Right ventricle myocardium superior (tissue), 1 donor: ENCODE measurements at regions not wholly inside any gene's neighbourhood (a gene's known extent, or its start where the extent isn't known, plus 50 kb on each side); places are given as distances from the start of the nearest gene placed in this dataset.

Experiments used
- ATAC-seq: fragments of 200-7000 bp; cut with Tn5 transposase; one replicate; pipeline ENCODE4 v1.9.1; 2020; ENCODE audit warnings: mild to moderate bottlenecking; ENCODE audit not compliant: poor library complexity
- DNase-seq: peaks from one replicate; pipeline ENCODE4 v3.0.0-alpha.2; 2020
- intact Hi-C: fragments of 100-400 bp; cut with DNase I; formaldehyde crosslinking; loops from one replicate; pipeline ENCODE4 v1.11.2; 2022
- donor health status: DM: no; HTN: yes; CAD: no; lungs with severe emphysema.

DNA sequence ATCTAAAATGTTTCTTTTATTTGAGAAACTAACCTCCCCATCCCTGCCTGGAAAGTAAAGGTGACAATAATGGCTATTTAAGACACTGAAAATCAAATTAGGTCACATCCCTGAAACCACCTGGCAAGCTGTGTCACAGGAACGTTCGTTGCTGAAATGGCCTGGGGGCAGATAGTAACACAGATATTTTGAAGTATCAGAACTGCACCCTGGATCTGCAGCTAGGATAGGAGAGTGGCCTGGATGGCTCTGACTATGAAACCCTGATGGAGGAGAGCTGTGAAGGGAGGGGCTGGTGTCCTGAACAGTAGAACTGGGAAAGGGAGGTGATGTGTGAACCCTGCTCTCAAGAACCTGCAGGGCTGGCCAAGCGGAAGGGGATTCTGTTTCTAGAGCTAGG lies 648.3 kb upstream of the CFAP20DC start:
- ATAC-seq: no peak
- intact Hi-C loops: no loop called here

GRCh38 chr3:59696783-59697182 lies 647.0 kb upstream of the CFAP20DC start:
- ATAC-seq: no peak
- intact Hi-C loops: no loop called here
- DNase-seq: no peak

More for the DNA sequence above, 648.3 kb upstream of the CFAP20DC start:
- no peak for DNase-seq

- ATAC-seq (no peak), DNase-seq (no peak)
- intact Hi-C loops: no loop called here
These were observed 646.0 kb upstream of the CFAP20DC start for GRCh38 chr3:59695860-59696259.

- no peak for DNase-seq
- no peak for ATAC-seq
- intact Hi-C loops: no loop called here
These were observed 642.3 kb upstream of the CFAP20DC start for GRCh38 chr3:59692117-59692516.

DNA sequence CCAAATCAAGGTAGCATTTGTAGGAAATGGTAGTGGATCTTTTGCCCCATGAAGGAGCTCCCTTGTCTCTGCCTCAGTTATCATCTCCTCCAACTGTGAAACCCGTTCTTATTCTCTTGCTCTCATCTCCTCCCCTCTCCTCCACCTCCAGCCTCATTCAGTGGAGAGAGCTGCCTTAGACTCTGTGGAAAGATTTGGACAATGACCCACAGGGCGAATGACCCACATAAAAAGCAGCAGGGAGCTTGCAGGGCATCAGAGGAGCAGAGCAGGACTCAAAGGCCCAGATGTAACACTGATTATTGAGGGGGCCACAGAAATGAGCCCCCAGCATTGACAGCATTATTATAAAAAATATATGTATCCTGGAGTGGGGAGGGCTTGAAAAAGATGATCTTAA lies 641.1 kb upstream of the CFAP20DC start:
- intact Hi-C loops: no loop called here
- ATAC-seq (no peak), DNase-seq (no peak)

DNA sequence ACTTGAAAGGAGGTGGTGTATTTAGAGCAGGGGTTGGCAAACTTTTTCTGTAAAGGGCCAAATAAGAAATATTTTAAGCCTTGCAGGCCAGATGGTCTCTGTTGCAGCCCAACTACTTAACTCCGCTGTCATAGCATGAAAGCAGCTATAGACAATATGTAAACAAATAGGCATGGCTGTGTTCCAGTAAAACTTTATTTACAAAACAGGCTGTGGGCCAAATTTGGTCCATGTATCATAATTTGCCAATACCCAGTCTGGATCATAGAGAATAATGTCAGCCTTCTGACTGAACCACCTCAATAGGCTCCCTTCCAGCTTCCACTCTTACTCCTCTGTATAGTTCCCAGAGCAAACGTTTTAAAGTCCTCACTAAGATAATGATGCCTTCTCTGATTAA lies 638.8 kb upstream of the CFAP20DC start:
- no peak for ATAC-seq
- intact Hi-C loops: no loop called here
- DNase-seq: no peak

- intact Hi-C loops: no loop called here
These were observed 635.6 kb upstream of the CFAP20DC start for GRCh38 chr3:59685432-59685831.

DNA sequence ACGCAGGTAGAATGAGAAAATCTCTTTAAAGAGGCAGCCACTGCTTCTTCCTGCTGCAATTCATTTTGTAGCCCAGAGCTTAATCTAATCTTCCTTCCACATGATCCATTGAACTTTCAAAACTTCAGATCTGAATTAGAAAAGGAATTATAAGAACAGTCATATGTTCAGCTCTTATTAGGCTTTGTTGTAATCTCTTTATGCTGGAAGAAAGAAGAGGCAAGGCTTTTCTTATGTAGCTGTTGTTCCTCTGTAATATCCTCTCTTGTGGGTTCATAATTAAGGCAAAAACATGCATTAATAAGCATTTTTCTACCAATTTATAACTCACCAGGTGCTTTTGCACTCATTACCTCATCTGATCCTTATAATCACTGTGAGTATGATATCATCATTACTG lies 634.9 kb upstream of the CFAP20DC start:
- ATAC-seq (no peak), DNase-seq (no peak)
- intact Hi-C loops: no loop called here

More at GRCh38 chr3:59685432-59685831, 635.6 kb upstream of the CFAP20DC start:
- ATAC-seq (no peak), DNase-seq (no peak)

DNA sequence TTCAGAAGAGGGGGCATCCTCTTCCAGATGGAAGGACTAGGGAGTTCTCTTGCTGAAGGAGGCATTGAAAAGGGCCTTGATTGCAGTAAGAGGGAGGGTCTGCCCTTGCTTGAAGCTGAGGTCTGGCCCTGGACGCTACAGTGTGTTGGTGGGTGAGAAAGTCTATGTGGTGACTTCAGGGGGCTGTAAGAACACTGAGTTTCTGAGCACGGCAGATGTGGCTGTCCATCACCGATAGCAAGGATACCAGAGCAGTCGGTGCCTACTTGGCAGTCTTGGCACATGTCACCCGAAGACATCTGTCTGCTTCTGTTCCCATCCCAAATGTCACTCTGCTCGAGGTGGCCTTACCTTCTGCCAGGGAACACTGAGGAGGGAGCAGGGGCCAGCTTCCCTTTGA lies 631.1 kb upstream of the CFAP20DC start:
- DNase-seq: no peak
- ATAC-seq: no peak
- intact Hi-C loops: no loop called here

GRCh38 chr3:59677747-59678702 lies 628.2 kb upstream of the CFAP20DC start:
- intact Hi-C loops: no loop called here
- ATAC-seq (no peak), DNase-seq (no peak)

DNA sequence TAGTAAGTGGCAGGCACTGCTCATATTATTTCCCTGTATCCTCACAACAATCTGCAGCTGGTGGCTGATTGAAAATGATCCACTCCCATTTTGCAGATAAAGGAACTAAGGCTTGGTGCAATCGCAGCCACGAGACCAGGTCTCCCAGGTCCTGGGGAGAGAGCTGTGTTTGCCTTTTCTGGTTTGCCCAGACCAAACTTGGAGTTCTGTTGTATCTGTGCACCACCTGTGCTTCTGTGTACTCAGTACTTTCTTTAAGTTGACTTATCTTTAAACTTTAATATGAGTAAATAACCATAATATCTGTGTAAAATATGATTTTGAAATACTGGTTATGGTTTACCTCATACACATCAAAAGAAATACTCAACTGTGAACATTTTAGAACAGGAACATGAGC lies 625.7 kb upstream of the CFAP20DC start:
- intact Hi-C loops: no loop called here
- no peak for ATAC-seq
- DNase-seq: no peak

GRCh38 chr3:59663076-59663850 lies 613.4 kb upstream of the CFAP20DC start:
- intact Hi-C loops: no loop called here
- DNase-seq: no peak
- ATAC-seq: no peak

GRCh38 chr3:59660852-59661625 lies 611.2 kb upstream of the CFAP20DC start:
- no peak for DNase-seq
- intact Hi-C loops: no loop called here
- ATAC-seq: no peak

DNA sequence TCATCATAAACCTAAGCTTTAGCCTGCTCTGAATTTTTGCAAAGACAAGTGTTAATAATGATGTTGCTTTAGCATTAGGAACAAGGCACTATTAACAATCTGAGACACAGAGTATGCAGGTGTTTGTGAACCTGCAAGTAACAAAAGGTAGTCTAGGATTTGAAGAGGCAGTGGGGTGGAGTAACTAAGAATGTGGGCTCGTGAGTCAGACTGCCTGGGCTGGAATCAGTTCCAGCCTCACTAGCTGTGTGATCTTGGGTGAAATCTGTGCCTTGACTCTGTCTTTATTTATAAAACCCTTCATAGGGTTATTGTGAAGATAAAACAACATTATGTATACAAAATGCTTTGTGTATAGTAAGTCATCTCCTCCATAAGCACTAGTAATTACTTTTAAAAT lies 610.6 kb upstream of the CFAP20DC start:
- DNase-seq: no peak
- intact Hi-C loops: no loop called here
- no peak for ATAC-seq

DNA sequence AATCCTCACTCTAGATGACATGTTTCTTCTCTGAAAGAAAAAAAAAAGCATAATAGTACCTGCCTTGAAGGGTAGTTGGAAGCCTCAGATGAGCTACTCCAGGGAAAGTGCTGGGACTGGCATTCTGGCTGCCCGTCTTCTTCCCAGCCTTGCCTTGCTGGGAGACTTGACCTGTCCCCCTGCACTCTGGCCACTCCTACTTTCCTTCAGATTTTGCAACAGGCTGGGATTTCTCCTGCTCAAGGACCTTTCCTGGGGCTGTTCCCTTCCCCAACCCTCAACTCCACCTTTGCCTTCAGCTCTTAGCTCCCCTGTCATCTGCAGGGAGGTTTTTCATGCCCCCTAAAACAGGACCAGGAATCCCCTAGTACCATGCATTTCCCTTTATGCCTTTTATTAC lies 609.9 kb upstream of the CFAP20DC start:
- no peak for DNase-seq
- no peak for ATAC-seq
- intact Hi-C loops: no loop called here

- intact Hi-C loops: no loop called here
- no peak for ATAC-seq
These were observed 609.0 kb upstream of the CFAP20DC start for GRCh38 chr3:59658866-59659265.

DNA sequence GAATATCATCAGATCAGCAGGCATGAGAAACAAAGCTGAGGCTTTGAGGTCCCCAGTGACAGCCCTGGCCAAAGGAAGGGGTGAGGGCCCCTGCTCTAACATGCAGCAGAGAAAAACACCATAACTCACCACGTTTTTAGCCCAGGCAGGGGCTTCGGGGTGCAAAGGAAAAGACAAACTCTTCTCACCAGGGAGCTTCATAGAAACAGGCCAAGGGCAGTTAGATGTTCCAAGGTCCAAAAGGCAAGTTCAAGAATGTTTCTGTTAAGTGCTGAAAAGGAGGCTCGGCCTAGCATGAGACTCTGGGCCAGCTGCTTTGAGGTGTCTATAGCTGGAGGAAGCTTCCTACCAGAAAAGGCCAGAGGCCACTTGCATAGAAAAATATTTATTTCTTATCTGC lies 608.4 kb upstream of the CFAP20DC start:
- intact Hi-C loops: no loop called here
- ATAC-seq (no peak), DNase-seq (no peak)

More at GRCh38 chr3:59658866-59659265, 609.0 kb upstream of the CFAP20DC start:
- no peak for DNase-seq

- DNase-seq (no peak), ATAC-seq (no peak)
- intact Hi-C loops: no loop called here
These were observed 605.7 kb upstream of the CFAP20DC start for GRCh38 chr3:59655418-59656015.
